RWPE2 (cell line): ENCODE measurements at regions not wholly inside any gene's neighbourhood (a gene's known extent, or its start where the extent isn't known, plus 50 kb on each side); places are given as distances from the start of the nearest gene placed in this dataset.

Experiments
- ATAC-seq: fragments of 200-7000 bp; cut with Tn5 transposase; 3 replicates; pipeline ENCODE4 v1.9.1; 2021; ENCODE audit warnings: low read depth
- DNase-seq: peaks from one replicate; pipeline ENCODE4 v3.0.0-alpha.2; 2020; ENCODE audit warnings: low spot score
- H3K27ac ChIP-seq: fragments of 450-650 bp; 2 replicates; pipeline ENCODE4 v1.5.1; 2017; ENCODE audit warnings: mild to moderate bottlenecking; ENCODE audit not compliant: poor library complexity, severe bottlenecking
- H3K27me3 ChIP-seq: fragments of 250-450 bp; sonication (Bioruptor Pico); 2 replicates; pipeline ENCODE4 v1.5.1; 2021; ENCODE audit warnings: mild to moderate bottlenecking, moderate library complexity; ENCODE audit not compliant: insufficient read depth, poor library complexity, severe bottlenecking
- H3K36me3 ChIP-seq: fragments of 250-450 bp; sonication (Bioruptor Pico); 2 replicates; pipeline ENCODE4 v1.5.1; 2020; ENCODE audit warnings: low read depth, mild to moderate bottlenecking, moderate library complexity
- H3K4me1 ChIP-seq: fragments of 250-450 bp; sonication (Bioruptor Pico); 2 replicates; pipeline ENCODE4 v1.5.1; 2021; ENCODE audit warnings: mild to moderate bottlenecking, moderate library complexity; ENCODE audit not compliant: insufficient read depth, poor library complexity, severe bottlenecking
- H3K4me3 ChIP-seq: fragments of 250-450 bp; sonication (Bioruptor Pico); 2 replicates; pipeline ENCODE4 v1.5.1; 2021; ENCODE audit warnings: mild to moderate bottlenecking, moderate library complexity; ENCODE audit not compliant: severe bottlenecking
- H3K9me3 ChIP-seq: fragments of 250-450 bp; sonication (Bioruptor Pico); 2 replicates; pipeline ENCODE4 v1.5.1; 2021; ENCODE audit warnings: mild to moderate bottlenecking, moderate library complexity; ENCODE audit not compliant: severe bottlenecking
- TF ChIP-seq, protein P1 (sequence below): fragments of 450-650 bp; IDR thresholded peaks from one replicate; pipeline ENCODE4 v1.5.1; 2017; ENCODE audit warnings: mild to moderate bottlenecking, moderate library complexity; ENCODE audit not compliant: poor library complexity, severe bottlenecking

DNA sequence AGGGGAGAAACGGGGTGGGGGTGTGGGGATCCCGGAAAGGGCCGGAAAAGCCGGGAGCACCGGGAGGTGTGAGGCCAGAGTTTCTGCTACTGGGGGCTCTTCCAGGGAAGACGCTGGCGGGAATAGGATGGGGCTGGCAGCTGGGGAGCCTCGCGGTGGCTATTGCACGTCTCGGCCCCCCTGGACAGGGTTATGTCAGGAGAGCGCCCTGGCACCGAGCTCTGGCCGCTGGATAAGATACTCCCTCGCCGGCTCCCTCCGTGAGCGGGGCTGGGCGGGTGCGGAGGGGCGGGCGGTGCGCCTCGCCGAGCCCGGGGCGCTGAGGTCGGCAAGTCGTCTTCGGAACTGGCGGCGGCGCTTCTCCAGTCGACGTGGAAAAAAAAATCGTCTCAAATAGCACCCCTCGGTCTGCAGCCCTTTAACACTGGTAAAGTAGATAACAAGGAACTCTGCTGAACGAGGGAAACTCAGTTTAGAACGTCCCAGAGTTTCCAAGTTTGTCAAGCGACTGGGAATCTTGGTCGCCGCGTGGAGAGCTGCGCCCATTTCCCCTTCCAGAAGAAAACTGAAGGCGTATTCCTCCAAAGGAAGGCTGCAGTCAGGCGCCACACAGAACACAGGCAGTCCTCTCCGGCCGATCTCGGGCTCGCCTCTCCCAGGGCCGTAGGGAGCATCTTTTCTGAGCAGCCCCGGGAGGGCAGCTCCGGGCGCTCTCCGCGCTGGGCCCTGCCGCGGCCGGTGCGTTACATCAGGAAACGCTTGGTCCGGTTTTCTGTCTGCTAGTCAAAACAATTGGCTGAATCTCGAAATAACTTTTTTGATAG is 115.1 kb downstream of the KCNRG start:
- TF ChIP-seq, protein P1, sequence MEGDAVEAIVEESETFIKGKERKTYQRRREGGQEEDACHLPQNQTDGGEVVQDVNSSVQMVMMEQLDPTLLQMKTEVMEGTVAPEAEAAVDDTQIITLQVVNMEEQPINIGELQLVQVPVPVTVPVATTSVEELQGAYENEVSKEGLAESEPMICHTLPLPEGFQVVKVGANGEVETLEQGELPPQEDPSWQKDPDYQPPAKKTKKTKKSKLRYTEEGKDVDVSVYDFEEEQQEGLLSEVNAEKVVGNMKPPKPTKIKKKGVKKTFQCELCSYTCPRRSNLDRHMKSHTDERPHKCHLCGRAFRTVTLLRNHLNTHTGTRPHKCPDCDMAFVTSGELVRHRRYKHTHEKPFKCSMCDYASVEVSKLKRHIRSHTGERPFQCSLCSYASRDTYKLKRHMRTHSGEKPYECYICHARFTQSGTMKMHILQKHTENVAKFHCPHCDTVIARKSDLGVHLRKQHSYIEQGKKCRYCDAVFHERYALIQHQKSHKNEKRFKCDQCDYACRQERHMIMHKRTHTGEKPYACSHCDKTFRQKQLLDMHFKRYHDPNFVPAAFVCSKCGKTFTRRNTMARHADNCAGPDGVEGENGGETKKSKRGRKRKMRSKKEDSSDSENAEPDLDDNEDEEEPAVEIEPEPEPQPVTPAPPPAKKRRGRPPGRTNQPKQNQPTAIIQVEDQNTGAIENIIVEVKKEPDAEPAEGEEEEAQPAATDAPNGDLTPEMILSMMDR: no peak
- Histone ChIP-seq H3K27ac (no peak overlapping the region), H3K4me3 (peak overlapping the region; percentile 24), H3K27me3 (peaks cover 43% of the 10 kb centered on the region), H3K9me3 (no peaks in the 10 kb centered on the region), H3K36me3 (no peaks in the 10 kb centered on the region), H3K4me1 (peaks cover 7% of the 10 kb centered on the region)
- ATAC-seq (peak; percentile 63), DNase-seq (no peak)

DNA sequence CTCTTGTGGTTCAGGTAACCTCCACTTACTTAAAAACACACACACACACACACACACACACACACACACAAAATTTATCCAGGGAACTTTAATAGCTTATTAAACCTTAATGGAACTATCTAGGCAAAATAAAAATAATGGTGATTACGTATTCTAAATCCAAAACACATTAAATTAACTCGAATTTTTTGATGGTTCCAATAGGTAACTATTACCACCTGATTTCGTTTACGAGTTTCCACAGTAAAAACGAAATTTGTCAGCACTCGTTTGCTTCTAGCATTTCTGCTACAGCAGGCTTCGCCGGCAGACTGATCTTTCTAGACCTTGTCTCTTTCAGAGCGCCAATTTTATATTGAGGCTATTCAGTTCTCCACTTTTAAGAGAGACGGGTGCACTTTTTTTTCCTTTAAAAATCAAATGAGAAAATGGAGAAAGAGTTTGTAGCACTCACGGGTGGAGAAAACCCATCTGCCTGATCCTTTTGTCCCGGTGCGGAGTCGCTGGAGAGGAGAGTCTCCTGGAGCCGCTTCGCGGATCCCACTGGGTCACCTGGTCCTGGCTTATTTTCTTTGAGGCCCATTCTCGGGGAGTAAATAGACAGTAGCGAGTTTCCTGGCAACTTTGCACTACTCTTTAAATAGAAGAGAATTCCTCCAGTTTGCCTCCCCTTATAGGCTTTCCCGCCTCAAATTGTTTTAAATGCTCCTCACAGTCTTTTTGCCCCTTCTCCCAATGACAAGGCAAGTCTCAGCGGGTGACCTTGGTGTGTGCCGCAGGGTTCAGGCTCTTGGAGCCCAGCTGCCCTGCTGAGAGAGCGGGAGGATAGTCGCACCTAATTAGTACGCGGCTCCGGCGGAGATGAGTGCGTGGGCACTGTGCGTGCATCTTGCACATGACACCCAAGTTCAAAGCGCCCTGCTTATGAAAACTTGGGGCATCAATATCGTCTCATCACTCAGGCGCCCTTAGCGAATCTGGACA is 117.0 kb downstream of the KCNRG start:
- Histone ChIP-seq H3K36me3 (no peaks in the 10 kb centered on the region), H3K9me3 (no peaks in the 10 kb centered on the region), H3K27me3 (peaks cover 43% of the 10 kb centered on the region), H3K4me1 (peaks cover 7% of the 10 kb centered on the region), H3K27ac (no peak overlapping the region), H3K4me3 (no peak overlapping the region)
- DNase-seq (no peak), ATAC-seq (no peak)
- TF ChIP-seq, protein P1: no peak

DNA sequence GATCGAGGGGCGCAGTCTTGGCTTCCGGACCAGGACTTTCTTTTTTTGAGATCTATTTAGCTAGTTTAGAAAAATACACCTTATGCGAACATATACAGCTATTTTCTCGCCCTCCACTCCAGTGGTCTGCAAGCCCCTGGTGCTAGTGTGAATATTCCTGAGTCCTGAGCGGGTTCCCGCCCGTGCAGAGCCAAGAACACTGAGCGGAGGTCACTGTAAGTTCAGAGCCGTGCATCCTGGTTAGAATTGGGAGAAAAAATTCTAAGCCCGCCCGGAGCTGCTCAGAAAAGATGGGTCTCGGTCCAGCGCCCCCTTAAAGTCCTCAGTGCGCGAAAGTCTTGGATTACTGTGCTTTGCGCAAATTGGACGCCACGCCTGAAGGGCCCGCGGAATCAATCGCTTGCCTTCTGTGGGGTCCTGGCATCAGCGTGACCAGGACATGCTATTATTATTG is 117.7 kb downstream of the KCNRG start:
- Histone ChIP-seq H3K27ac (no peak overlapping the region), H3K27me3 (peaks cover 43% of the 10 kb centered on the region), H3K36me3 (no peaks in the 10 kb centered on the region), H3K4me3 (no peak overlapping the region), H3K9me3 (no peaks in the 10 kb centered on the region), H3K4me1 (peaks cover 7% of the 10 kb centered on the region)
- no peak for DNase-seq
- no peak for ATAC-seq
- TF ChIP-seq, protein P1: no peak

DNA sequence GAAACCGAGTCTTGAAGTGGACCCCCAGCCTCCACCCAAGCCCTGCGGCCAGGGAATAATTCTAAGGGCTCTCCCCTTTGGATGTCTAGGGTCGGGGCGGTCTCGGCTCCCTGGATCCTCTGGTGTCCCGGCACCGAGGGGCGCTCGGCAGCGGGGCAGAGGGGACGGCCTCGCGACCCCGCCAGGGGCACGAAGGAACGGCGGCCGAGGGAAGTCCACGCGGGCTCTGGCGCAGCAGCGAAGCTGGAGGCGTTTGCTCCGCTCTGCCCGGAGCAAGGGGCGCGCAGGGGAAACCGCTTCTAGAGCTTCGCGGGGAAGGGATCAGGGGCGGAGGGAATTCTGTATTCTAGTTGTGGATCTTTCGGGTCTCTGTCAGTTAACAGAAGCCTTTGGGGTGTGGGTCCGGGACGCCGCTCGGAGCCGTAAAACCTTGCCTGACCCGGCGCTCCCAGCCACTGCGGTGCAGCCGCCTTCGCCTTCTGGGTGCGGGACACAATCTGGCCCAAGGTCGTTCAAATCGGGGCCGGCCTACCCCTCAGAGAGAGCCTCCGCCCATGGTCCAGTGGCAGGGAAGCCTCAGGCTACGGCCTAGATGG is 118.2 kb downstream of the KCNRG start:
- ATAC-seq: no peak
- Histone ChIP-seq H3K4me3 (no peak overlapping the region), H3K27ac (no peak overlapping the region), H3K27me3 (peaks cover 43% of the 10 kb centered on the region), H3K4me1 (peaks cover 7% of the 10 kb centered on the region), H3K36me3 (no peaks in the 10 kb centered on the region), H3K9me3 (no peaks in the 10 kb centered on the region)
- TF ChIP-seq, protein P1: no peak
- DNase-seq: no peak
